Activated naive CD8-positive, alpha-beta T cell treated with anti-CD3 and anti-CD28 coated beads, Interleukin-2, amount 50 U/mL, for 24 hours (primary cell): ENCODE measurements at regions not wholly inside any gene's neighbourhood (a gene's known extent, or its start where the extent isn't known, plus 50 kb on each side); places are given as distances from the start of the nearest gene placed in this dataset.
A peak's percentile ranks its signal among the peaks of the same experiment; 100 is the strongest.

Experiments used
- ATAC-seq: fragments of 150-1000 bp; cut with Tn5 transposase; one replicate; pipeline ENCODE4 v1.10.0; 2021
- DNase-seq: peaks from one replicate; pipeline ENCODE4 v3.0.0; 2021
- H3K27ac Mint-ChIP-seq: one replicate; pipeline ENCODE4 v1.8.0; 2021; ENCODE audit warnings: mild to moderate bottlenecking, mixed read lengths
- H3K27me3 Mint-ChIP-seq: one replicate; pipeline ENCODE4 v1.8.0; 2021; ENCODE audit warnings: mixed read lengths
- H3K36me3 Mint-ChIP-seq: one replicate; pipeline ENCODE4 v1.8.0; 2021; ENCODE audit warnings: low read depth, mixed read lengths
- H3K4me1 Mint-ChIP-seq: one replicate; pipeline ENCODE4 v1.8.0; 2021; ENCODE audit warnings: mixed read lengths
- H3K4me3 Mint-ChIP-seq: one replicate; pipeline ENCODE4 v1.8.0; 2021; ENCODE audit warnings: mild to moderate bottlenecking, moderate library complexity, mixed read lengths
- H3K9me3 Mint-ChIP-seq: one replicate; pipeline ENCODE4 v1.8.0; 2021; ENCODE audit warnings: mixed read lengths

- H3K27me3 Mint-ChIP-seq = peaks cover 5% of the 10 kb centered on the region
- no peak for ATAC-seq
- no peaks in the 10 kb centered on the region for H3K36me3 Mint-ChIP-seq
- H3K9me3 Mint-ChIP-seq = no peaks in the 10 kb centered on the region
- no peak overlapping the region for H3K4me3 Mint-ChIP-seq
- peaks cover 9% of the 10 kb centered on the region for H3K4me1 Mint-ChIP-seq
- DNase-seq = no peak
- no peak overlapping the region for H3K27ac Mint-ChIP-seq
Measured at GRCh38 chr6:170049641-170050561, 241.0 kb downstream of the DLL1 start.

- Mint-ChIP-seq H3K9me3 (no peaks in the 10 kb centered on the region), H3K4me1 (peaks cover 9% of the 10 kb centered on the region), H3K36me3 (no peaks in the 10 kb centered on the region), H3K4me3 (no peak overlapping the region), H3K27ac (no peak overlapping the region), H3K27me3 (peaks cover 5% of the 10 kb centered on the region)
- DNase-seq = no peak
- ATAC-seq = peak; percentile 12
Measured at GRCh38 chr6:170048615-170049256, 242.1 kb downstream of the DLL1 start.

- Mint-ChIP-seq H3K4me3 (no peak overlapping the region), H3K27ac (no peak overlapping the region), H3K9me3 (no peaks in the 10 kb centered on the region), H3K36me3 (no peaks in the 10 kb centered on the region), H3K4me1 (peaks cover 9% of the 10 kb centered on the region), H3K27me3 (peaks cover 5% of the 10 kb centered on the region)
- DNase-seq (no peak), ATAC-seq (no peak)
Measured at GRCh38 chr6:170047823-170048222, 243.1 kb downstream of the DLL1 start.

GRCh38 chr6:170046791-170047626 is 243.9 kb downstream of the DLL1 start:
- ATAC-seq (no peak), DNase-seq (no peak)
- H3K27ac Mint-ChIP-seq = no peak overlapping the region
- H3K9me3 Mint-ChIP-seq = no peaks in the 10 kb centered on the region
- H3K4me3 Mint-ChIP-seq = no peak overlapping the region
- H3K4me1 Mint-ChIP-seq = peaks cover 9% of the 10 kb centered on the region
- no peaks in the 10 kb centered on the region for H3K36me3 Mint-ChIP-seq
- peaks cover 5% of the 10 kb centered on the region for H3K27me3 Mint-ChIP-seq

GRCh38 chr6:170045981-170046667 is 244.8 kb downstream of the DLL1 start:
- Mint-ChIP-seq H3K36me3 (no peaks in the 10 kb centered on the region), H3K4me1 (peaks cover 9% of the 10 kb centered on the region), H3K4me3 (no peak overlapping the region), H3K27me3 (peaks cover 5% of the 10 kb centered on the region), H3K9me3 (no peaks in the 10 kb centered on the region), H3K27ac (no peak overlapping the region)
- ATAC-seq = no peak
- no peak for DNase-seq

GRCh38 chr6:170045563-170045960 is 245.3 kb downstream of the DLL1 start:
- Mint-ChIP-seq H3K27me3 (peaks cover 5% of the 10 kb centered on the region), H3K27ac (no peak overlapping the region), H3K4me1 (peaks cover 9% of the 10 kb centered on the region), H3K36me3 (no peaks in the 10 kb centered on the region), H3K4me3 (no peak overlapping the region), H3K9me3 (no peaks in the 10 kb centered on the region)
- DNase-seq (no peak), ATAC-seq (no peak)

- no peaks in the 10 kb centered on the region for H3K9me3 Mint-ChIP-seq
- H3K27me3 Mint-ChIP-seq = peaks cover 3% of the 10 kb centered on the region
- H3K36me3 Mint-ChIP-seq = no peaks in the 10 kb centered on the region
- no peak for DNase-seq
- H3K27ac Mint-ChIP-seq = no peak overlapping the region
- ATAC-seq = no peak
- H3K4me3 Mint-ChIP-seq = no peak overlapping the region
- peaks cover 9% of the 10 kb centered on the region for H3K4me1 Mint-ChIP-seq
Measured at GRCh38 chr6:170044836-170045562, 245.9 kb downstream of the DLL1 start.

GRCh38 chr6:170043881-170044790 is 246.7 kb downstream of the DLL1 start:
- Mint-ChIP-seq H3K9me3 (no peaks in the 10 kb centered on the region), H3K4me1 (peaks cover 7% of the 10 kb centered on the region), H3K4me3 (no peak overlapping the region), H3K27me3 (peaks cover 3% of the 10 kb centered on the region), H3K27ac (no peak overlapping the region), H3K36me3 (no peaks in the 10 kb centered on the region)
- DNase-seq = no peak
- ATAC-seq = no peak

- Mint-ChIP-seq H3K27ac (no peak overlapping the region), H3K36me3 (no peaks in the 10 kb centered on the region), H3K27me3 (peaks cover 3% of the 10 kb centered on the region), H3K4me1 (peaks cover 4% of the 10 kb centered on the region), H3K4me3 (no peak overlapping the region), H3K9me3 (no peaks in the 10 kb centered on the region)
- DNase-seq (no peak), ATAC-seq (no peak)
Measured at GRCh38 chr6:170043150-170043819, 247.6 kb downstream of the DLL1 start.

- H3K4me1 Mint-ChIP-seq = peaks cover 4% of the 10 kb centered on the region
- peaks cover 3% of the 10 kb centered on the region for H3K27me3 Mint-ChIP-seq
- no peaks in the 10 kb centered on the region for H3K36me3 Mint-ChIP-seq
- no peak overlapping the region for H3K4me3 Mint-ChIP-seq
- H3K9me3 Mint-ChIP-seq = no peaks in the 10 kb centered on the region
- DNase-seq (no peak), ATAC-seq (no peak)
- no peak overlapping the region for H3K27ac Mint-ChIP-seq
Measured at GRCh38 chr6:170042596-170043118, 248.2 kb downstream of the DLL1 start.

- ATAC-seq (no peak), DNase-seq (no peak)
- no peak overlapping the region for H3K27ac Mint-ChIP-seq
- peaks cover 4% of the 10 kb centered on the region for H3K4me1 Mint-ChIP-seq
- no peaks in the 10 kb centered on the region for H3K36me3 Mint-ChIP-seq
- H3K4me3 Mint-ChIP-seq = no peak overlapping the region
- no peaks in the 10 kb centered on the region for H3K9me3 Mint-ChIP-seq
- H3K27me3 Mint-ChIP-seq = no peaks in the 10 kb centered on the region
Measured at GRCh38 chr6:170042123-170042522, 248.8 kb downstream of the DLL1 start.

GRCh38 chr6:170041526-170041925 is 249.4 kb downstream of the DLL1 start:
- ATAC-seq (no peak), DNase-seq (no peak)
- H3K36me3 Mint-ChIP-seq = no peaks in the 10 kb centered on the region

More at GRCh38 chr6:170041526-170041925, 249.4 kb downstream of the DLL1 start:
- H3K4me1 Mint-ChIP-seq = peaks cover 3% of the 10 kb centered on the region
- H3K9me3 Mint-ChIP-seq = peaks cover 3% of the 10 kb centered on the region
- H3K27ac Mint-ChIP-seq = no peak overlapping the region
- H3K4me3 Mint-ChIP-seq = no peak overlapping the region
- H3K27me3 Mint-ChIP-seq = no peaks in the 10 kb centered on the region
